Testis (tissue), 2 donors: ENCODE measurements at regions not wholly inside any gene's neighbourhood (a gene's known extent, or its start where the extent isn't known, plus 50 kb on each side); places are given as distances from the start of the nearest gene placed in this dataset.

Experiments used
- DNase-seq: peaks from one replicate; pipeline ENCODE4 v3.0.0-alpha.2; 2019
- H3K27ac ChIP-seq, 2 donors: fragments of 200-600 bp; sonication (generic); one replicate each; pipeline ENCODE4 v1.5.1; 2019
- H3K27me3 ChIP-seq: fragments of 200-600 bp; sonication (generic); one replicate; pipeline ENCODE4 v1.5.1; 2019
- H3K36me3 ChIP-seq: fragments of 200-600 bp; sonication (generic); one replicate; pipeline ENCODE4 v1.5.1; 2017; ENCODE audit warnings: low read depth; ENCODE audit errors: missing control alignments
- H3K4me1 ChIP-seq: fragments of 200-600 bp; sonication (generic); one replicate; pipeline ENCODE4 v1.5.1; 2019
- H3K4me3 ChIP-seq, 2 donors: fragments of 200-600 bp; sonication (generic); one replicate each; pipeline ENCODE4 v1.5.1; 2017 to 2019
- H3K9me3 ChIP-seq: fragments of 200-600 bp; sonication (generic); one replicate; pipeline ENCODE4 v1.5.1; 2017
- POLR2A ChIP-seq: fragments of 450-650 bp; IDR thresholded peaks from one replicate; pipeline ENCODE4 v1.6.1; 2017; ENCODE audit warnings: antibody characterized with exemption, mild to moderate bottlenecking, moderate library complexity
- WGBS, 2 donors: methylation state at CpG; one replicate each; pipeline ENCODE4 v1.1.5; 2018; 5-methylcytosine and 5-hydroxymethylcytosine counted together
- intact Hi-C: fragments of 100-400 bp; cut with DNase I; formaldehyde crosslinking; loops from one replicate; pipeline ENCODE4 v1.15.1; 2023; ENCODE audit warnings: low total_unique reads
- TF ChIP-seq, protein P1 (sequence below), 3 experiments: fragments of 450-650 bp in 2 of 3; fragments of 200-600 bp in 1 of 3; sonication (generic) in 1 of 3; IDR thresholded peaks; one replicate each; pipeline ENCODE4 v1.5.1; 2016 to 2019; ENCODE audit warnings: antibody characterized with exemption in 3 of 3, mild to moderate bottlenecking in 2 of 3, moderate library complexity in 1 of 3

DNA sequence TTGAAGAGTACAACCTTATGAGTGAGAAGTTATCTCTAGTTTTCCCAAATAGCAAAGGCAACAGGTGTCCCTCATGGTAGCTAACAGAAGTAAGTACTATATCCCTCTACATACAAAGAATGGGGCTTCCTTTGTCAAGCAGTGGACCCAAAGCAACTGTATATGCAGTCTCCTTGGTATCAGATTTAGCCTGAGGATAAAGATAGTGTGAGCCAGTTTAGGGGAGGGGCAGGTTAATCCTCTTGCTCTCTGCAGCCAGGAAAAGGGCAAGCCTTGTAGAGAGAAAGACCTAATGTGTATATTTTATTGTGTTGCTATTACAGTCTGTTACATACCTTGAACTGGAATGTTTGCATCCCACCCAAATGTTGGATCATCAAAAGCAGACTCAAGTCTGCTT lies 117.9 kb upstream of the COL8A1 start:
- H3K36me3 ChIP-seq = no peaks in the 10 kb centered on the region
- no peak overlapping the region for H3K4me3 ChIP-seq
- intact Hi-C loops = no loop called here
- no peaks in the 10 kb centered on the region for H3K4me1 ChIP-seq
- no peak overlapping the region for H3K27ac ChIP-seq
- no peak for TF ChIP-seq POLR2A
- TF ChIP-seq, protein P1, sequence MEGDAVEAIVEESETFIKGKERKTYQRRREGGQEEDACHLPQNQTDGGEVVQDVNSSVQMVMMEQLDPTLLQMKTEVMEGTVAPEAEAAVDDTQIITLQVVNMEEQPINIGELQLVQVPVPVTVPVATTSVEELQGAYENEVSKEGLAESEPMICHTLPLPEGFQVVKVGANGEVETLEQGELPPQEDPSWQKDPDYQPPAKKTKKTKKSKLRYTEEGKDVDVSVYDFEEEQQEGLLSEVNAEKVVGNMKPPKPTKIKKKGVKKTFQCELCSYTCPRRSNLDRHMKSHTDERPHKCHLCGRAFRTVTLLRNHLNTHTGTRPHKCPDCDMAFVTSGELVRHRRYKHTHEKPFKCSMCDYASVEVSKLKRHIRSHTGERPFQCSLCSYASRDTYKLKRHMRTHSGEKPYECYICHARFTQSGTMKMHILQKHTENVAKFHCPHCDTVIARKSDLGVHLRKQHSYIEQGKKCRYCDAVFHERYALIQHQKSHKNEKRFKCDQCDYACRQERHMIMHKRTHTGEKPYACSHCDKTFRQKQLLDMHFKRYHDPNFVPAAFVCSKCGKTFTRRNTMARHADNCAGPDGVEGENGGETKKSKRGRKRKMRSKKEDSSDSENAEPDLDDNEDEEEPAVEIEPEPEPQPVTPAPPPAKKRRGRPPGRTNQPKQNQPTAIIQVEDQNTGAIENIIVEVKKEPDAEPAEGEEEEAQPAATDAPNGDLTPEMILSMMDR (IDR thresholded peaks at IDR 0.05) = no peak
- H3K27me3 ChIP-seq = no peaks in the 10 kb centered on the region
- no peaks in the 10 kb centered on the region for H3K9me3 ChIP-seq
- DNase-seq = no peak

DNA sequence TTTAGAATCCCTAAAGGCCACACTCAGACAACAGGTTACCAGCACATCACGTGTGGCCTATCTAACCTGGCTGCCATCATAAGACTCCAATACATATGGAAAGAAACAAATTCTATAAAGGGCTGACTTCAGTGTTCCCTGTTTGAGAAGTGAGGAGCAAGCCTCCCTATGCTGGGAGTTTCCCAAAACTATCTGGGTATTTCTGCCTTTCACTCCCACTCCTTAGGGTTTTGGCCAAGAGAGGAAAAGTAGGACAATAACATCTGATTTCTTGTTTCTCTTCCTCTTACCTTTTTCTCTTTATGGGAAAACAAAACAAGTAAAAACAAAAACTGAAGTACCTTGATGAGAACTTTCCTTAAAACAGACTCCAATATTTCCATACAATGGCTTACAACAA lies 121.5 kb upstream of the COL8A1 start:
- H3K27me3 ChIP-seq = no peaks in the 10 kb centered on the region
- H3K9me3 ChIP-seq = no peaks in the 10 kb centered on the region
- DNase-seq = no peak
- WGBS, 2 donors = 65 to 88% methylated on average over 1 of the region's 1 CpG
- H3K4me1 ChIP-seq = no peaks in the 10 kb centered on the region
- no peak overlapping the region for H3K27ac ChIP-seq
- no peak overlapping the region for H3K4me3 ChIP-seq
- intact Hi-C loops = no loop called here
- no peaks in the 10 kb centered on the region for H3K36me3 ChIP-seq
- TF ChIP-seq, protein P1 (IDR thresholded peaks at IDR 0.05) = no peak
- TF ChIP-seq POLR2A = no peak

DNA sequence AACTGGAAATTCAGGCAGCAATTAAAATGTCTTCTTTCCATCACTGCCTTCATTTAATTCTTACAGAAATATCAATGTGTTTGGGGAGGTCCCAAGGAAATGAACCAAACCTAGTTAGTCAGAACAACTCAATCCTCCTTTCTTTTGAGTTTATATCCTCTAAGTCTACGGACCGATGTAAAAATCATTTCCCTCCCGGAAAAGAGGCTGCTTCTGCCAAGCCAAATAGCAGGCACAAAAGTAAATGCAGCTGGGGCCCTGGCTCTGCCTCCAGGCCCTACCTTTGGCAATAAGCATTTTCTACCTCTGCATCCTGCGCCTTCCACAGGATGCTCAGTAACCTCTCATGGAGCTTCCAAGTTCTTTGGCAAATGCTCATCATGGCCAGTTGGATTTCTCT lies 122.5 kb upstream of the COL8A1 start:
- Histone ChIP-seq H3K9me3 (no peaks in the 10 kb centered on the region), H3K4me3 (no peak overlapping the region), H3K36me3 (no peaks in the 10 kb centered on the region), H3K27me3 (no peaks in the 10 kb centered on the region), H3K4me1 (no peaks in the 10 kb centered on the region), H3K27ac (no peak overlapping the region)
- intact Hi-C loops = no loop called here
- DNase-seq = no peak
- WGBS, 2 donors = 69 to 81% methylated on average over 4 of the region's 4 CpGs
- no peak for TF ChIP-seq POLR2A
- TF ChIP-seq, protein P1 (IDR thresholded peaks at IDR 0.05) = no peak

DNA sequence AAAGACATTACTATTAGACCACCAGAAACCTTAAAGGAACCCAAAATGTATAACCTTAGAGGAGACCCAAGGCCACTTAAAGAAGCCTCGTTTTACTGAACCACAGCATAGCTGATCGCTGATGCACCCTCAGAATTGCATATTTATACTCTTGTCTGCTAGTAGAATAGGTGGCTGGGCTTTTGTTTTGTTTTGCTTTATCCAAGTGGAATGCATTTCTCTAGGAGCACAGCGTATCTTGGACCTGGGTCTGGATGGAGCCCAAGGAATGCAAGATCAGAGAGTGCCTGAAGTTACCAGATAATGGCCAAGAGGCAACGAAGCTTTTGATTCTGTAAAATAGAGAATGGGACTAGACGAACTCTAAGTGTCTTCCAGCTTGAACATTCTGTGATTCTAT lies 129.2 kb upstream of the COL8A1 start:
- DNase-seq = peak; percentile 46
- Histone ChIP-seq H3K4me3 (no peak overlapping the region), H3K9me3 (no peaks in the 10 kb centered on the region), H3K4me1 (peaks cover 9% of the 10 kb centered on the region), H3K27ac (peak overlapping the region in 1 of 2 donors; percentile 45), H3K27me3 (no peaks in the 10 kb centered on the region), H3K36me3 (no peaks in the 10 kb centered on the region)
- intact Hi-C loops = no loop called here
- no peak for TF ChIP-seq POLR2A
- TF ChIP-seq, protein P1 (IDR thresholded peaks at IDR 0.05) = no peak
- WGBS, 2 donors = 38 to 42% methylated on average over 5 of the region's 5 CpGs

DNA sequence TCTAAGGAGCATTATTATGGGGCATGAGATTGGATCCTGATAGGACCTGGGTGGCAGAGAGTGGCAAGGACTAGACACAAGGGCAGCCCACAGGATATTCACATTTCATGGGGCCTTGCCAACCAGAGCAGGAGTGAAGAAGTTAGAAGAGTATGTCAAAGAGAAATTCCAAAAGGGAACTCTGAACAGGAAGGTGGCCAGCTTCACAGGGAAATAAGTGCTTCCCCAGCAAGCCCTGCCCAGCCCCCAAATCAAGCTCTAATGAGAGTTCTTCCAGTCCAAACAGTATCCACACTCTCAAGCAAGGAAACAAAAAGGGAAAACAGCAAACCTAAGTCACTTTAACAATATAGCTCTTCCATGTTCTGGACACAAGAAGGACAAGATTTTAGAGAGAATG lies 130.2 kb upstream of the COL8A1 start:
- H3K36me3 ChIP-seq = no peaks in the 10 kb centered on the region
- H3K9me3 ChIP-seq = no peaks in the 10 kb centered on the region
- H3K4me1 ChIP-seq = peaks cover 13% of the 10 kb centered on the region
- H3K27ac ChIP-seq = peak overlapping the region in 1 of 2 donors; percentile 45
- H3K27me3 ChIP-seq = no peaks in the 10 kb centered on the region
- TF ChIP-seq, protein P1 (IDR thresholded peaks at IDR 0.05) = no peak
- no peak for TF ChIP-seq POLR2A
- no peak overlapping the region for H3K4me3 ChIP-seq
- intact Hi-C loops = no loop called here
- DNase-seq = no peak
